SK-N-MC (cell line): ENCODE measurements at regions not wholly inside any gene's neighbourhood (a gene's known extent, or its start where the extent isn't known, plus 50 kb on each side); places are given as distances from the start of the nearest gene placed in this dataset.

Experiments used
- EZH2 ChIP-seq: fragments of 200-600 bp; sonication (generic); IDR thresholded peaks from one replicate; pipeline ENCODE4 v1.6.1; 2017; ENCODE audit warnings: antibody characterized with exemption
- FOXP2 ChIP-seq: optimal IDR thresholded peaks from 2 replicates; pipeline ENCODE3; 2011; ENCODE audit warnings: mild to moderate bottlenecking, moderate library complexity; ENCODE audit not compliant: insufficient read depth; ENCODE audit errors: extremely low read length, control extremely low read depth
- POLR2AphosphoS5 ChIP-seq: IDR thresholded peaks from 2 replicates; pipeline ENCODE4 v1.6.1; 2012; ENCODE audit warnings: mild to moderate bottlenecking, low read depth, low read length, borderline replicate concordance

DNA sequence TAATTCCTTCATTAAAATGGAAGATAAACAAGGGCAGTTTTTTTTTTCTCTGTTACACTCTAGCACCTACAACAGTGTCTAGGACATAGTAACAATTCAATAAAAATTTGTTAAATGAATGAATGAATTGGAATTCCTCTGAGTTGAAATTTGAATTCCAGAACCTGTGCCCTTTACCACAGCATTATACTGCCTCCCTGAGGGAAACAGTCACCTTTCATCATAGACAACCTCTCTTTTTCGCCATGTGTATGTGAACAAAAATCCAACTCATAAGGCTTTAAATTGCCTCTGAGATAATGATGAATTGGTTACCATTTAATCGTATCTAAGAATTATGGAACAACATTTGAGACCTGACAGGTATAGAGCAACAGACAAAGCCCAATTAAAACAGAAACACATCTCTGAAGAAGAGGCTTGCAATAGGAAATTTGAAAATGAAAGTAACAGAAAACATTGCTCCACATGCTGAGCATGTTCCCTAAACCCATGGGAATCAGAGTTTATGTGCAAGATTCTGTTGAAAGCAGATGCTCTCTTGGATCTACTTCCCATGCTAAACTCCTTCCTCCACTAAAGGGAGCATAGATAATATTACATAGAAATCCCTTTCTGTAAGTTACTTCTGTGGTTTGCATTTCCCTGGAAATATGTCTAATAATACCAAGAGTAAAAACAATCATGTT is 657.8 kb downstream of the GALC start:
- TF ChIP-seq EZH2: no peak
- TF ChIP-seq POLR2AphosphoS5: no peak
- TF ChIP-seq FOXP2: no peak
